Upper lobe of left lung (tissue), 6 donors: ENCODE measurements at regions not wholly inside any gene's neighbourhood (a gene's known extent, or its start where the extent isn't known, plus 50 kb on each side); places are given as distances from the start of the nearest gene placed in this dataset.

Source experiments
- ATAC-seq, 2 donors: fragments of 200-7000 bp; cut with Tn5 transposase; one replicate each; pipeline ENCODE4 v1.9.1; 2022; ENCODE audit warnings: mild to moderate bottlenecking in 2 of 2, moderate library complexity in 2 of 2; ENCODE audit not compliant: low FRiP score in 2 of 2
- DNase-seq, 2 donors: peaks; one replicate each; pipeline ENCODE4 v3.0.0-alpha.2; 2019 to 2020
- H3K27ac ChIP-seq, 4 donors: fragments of 200-600 bp; sonication (generic); one replicate each; pipeline ENCODE4 v1.5.1; 2016 to 2019
- H3K27me3 ChIP-seq, 4 donors: fragments of 200-600 bp; sonication (generic); one replicate each; pipeline ENCODE4 v1.5.1; 2017 to 2019
- H3K36me3 ChIP-seq, 4 donors: fragments of 200-600 bp; sonication (generic); one replicate each; pipeline ENCODE4 v1.5.1; 2016 to 2019
- H3K4me1 ChIP-seq, 4 donors: fragments of 200-600 bp; sonication (generic); one replicate each; pipeline ENCODE4 v1.5.1; 2018 to 2019
- H3K4me3 ChIP-seq, 4 donors: fragments of 200-600 bp; sonication (generic); one replicate each; pipeline ENCODE4 v1.5.1; 2017 to 2019; ENCODE audit warnings: mild to moderate bottlenecking in 2 of 4, moderate library complexity in 1 of 4
- H3K9me3 ChIP-seq, 4 donors: fragments of 200-600 bp; sonication (generic); one replicate each; pipeline ENCODE4 v1.5.1; 2018 to 2019
- EP300 ChIP-seq, 4 donors: sonication (generic); formaldehyde crosslinking; IDR thresholded peaks; one replicate each; pipeline ENCODE4 v1.5.1; 2017; ENCODE audit warnings: antibody characterized with exemption in 4 of 4, control low read depth in 2 of 4
- POLR2A ChIP-seq, 4 donors: fragments of 450-650 bp; IDR thresholded peaks; one replicate each; pipeline ENCODE4 v1.5.1; 2016 to 2017; ENCODE audit warnings: antibody characterized with exemption in 4 of 4, mild to moderate bottlenecking in 2 of 4
- POLR2AphosphoS5 ChIP-seq, 2 donors: sonication (generic); formaldehyde crosslinking; IDR thresholded peaks; one replicate each; pipeline ENCODE4 v1.5.1; 2017; ENCODE audit warnings: antibody characterized with exemption in 2 of 2
- WGBS, 2 donors: methylation state at CpG; one replicate each; pipeline ENCODE4 v1.1.5; 2017 to 2018; 5-methylcytosine and 5-hydroxymethylcytosine counted together
- TF ChIP-seq, protein P1 (sequence below), 6 experiments: fragments of 450-650 bp in 4 of 6; fragments of 200-600 bp in 2 of 6; sonication (generic) in 2 of 6; IDR thresholded peaks; one replicate each; pipeline ENCODE4 v1.5.1; 2016 to 2019; ENCODE audit warnings: antibody characterized with exemption in 6 of 6
- donor health status: DM: no; HTN: no; CAD: no; lungs with moderate emphysema.
- donor health status: DM: no; HTN: yes; CAD: no; lungs with severe emphysema.

- Histone ChIP-seq H3K27me3 (no peaks in the 10 kb centered on the region), H3K36me3 (no peaks in the 10 kb centered on the region), H3K4me3 (no peak overlapping the region), H3K4me1 (no peaks in the 10 kb centered on the region), H3K27ac (no peak overlapping the region), H3K9me3 (no peaks in the 10 kb centered on the region)
- DNase-seq = no peak
- WGBS, 2 donors = 62 to 77% methylated on average over 2 to 3 of the region's 3 CpGs
- no peak for TF ChIP-seq EP300 (IDR thresholded peaks at IDR 0.05)
- TF ChIP-seq POLR2A (IDR thresholded peaks at IDR 0.05) = no peak
- ATAC-seq = no peak
Measured at GRCh38 chr6:43900560-43900915, 130.5 kb downstream of the VEGFA start.

DNA sequence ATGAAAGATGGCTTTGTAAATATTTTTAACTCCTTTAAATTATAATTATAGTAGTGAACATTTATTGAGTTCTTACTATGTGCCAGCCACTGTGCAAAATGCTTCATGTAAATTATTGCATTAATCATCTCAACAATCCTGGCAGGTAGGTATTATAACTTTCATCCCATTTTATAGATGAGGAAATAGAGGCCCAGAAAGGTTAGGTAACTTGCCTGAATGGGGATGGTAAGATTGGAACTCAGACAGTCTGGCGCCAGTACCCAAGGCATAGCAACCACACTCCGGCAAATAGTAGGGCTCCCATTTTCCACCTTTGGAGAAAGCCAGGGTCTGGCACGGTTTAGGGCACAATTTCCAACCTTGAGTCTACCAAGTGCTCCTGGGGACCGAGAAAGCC is 129.8 kb downstream of the VEGFA start:
- 94 to 97% methylated on average over 4 of the region's 4 CpGs for WGBS, 2 donors
- TF ChIP-seq EP300 (IDR thresholded peaks at IDR 0.05) (no peak), POLR2AphosphoS5 (IDR thresholded peaks at IDR 0.05) (no peak), POLR2A (IDR thresholded peaks at IDR 0.05) (no peak)
- TF ChIP-seq, protein P1, sequence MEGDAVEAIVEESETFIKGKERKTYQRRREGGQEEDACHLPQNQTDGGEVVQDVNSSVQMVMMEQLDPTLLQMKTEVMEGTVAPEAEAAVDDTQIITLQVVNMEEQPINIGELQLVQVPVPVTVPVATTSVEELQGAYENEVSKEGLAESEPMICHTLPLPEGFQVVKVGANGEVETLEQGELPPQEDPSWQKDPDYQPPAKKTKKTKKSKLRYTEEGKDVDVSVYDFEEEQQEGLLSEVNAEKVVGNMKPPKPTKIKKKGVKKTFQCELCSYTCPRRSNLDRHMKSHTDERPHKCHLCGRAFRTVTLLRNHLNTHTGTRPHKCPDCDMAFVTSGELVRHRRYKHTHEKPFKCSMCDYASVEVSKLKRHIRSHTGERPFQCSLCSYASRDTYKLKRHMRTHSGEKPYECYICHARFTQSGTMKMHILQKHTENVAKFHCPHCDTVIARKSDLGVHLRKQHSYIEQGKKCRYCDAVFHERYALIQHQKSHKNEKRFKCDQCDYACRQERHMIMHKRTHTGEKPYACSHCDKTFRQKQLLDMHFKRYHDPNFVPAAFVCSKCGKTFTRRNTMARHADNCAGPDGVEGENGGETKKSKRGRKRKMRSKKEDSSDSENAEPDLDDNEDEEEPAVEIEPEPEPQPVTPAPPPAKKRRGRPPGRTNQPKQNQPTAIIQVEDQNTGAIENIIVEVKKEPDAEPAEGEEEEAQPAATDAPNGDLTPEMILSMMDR (IDR thresholded peaks at IDR 0.05) = no peak
- no peak for DNase-seq
- Histone ChIP-seq H3K36me3 (no peaks in the 10 kb centered on the region), H3K9me3 (no peaks in the 10 kb centered on the region), H3K27me3 (no peaks in the 10 kb centered on the region), H3K4me1 (no peaks in the 10 kb centered on the region), H3K27ac (no peak overlapping the region), H3K4me3 (no peak overlapping the region)
- ATAC-seq = no peak

- WGBS, 2 donors = 94 to 100% methylated on average over 3 to 4 of the region's 4 CpGs
Measured at GRCh38 chr6:43898358-43899131, 128.5 kb downstream of the VEGFA start.

GRCh38 chr6:43897571-43898302 is 127.7 kb downstream of the VEGFA start:
- TF ChIP-seq POLR2A (IDR thresholded peaks at IDR 0.05) = no peak
- TF ChIP-seq EP300 (IDR thresholded peaks at IDR 0.05) = no peak
- TF ChIP-seq, protein P1 (IDR thresholded peaks at IDR 0.05) = no peak
- no peak for TF ChIP-seq POLR2AphosphoS5 (IDR thresholded peaks at IDR 0.05)

More at GRCh38 chr6:43898358-43899131, 128.5 kb downstream of the VEGFA start:
- no peaks in the 10 kb centered on the region for H3K9me3 ChIP-seq
- ATAC-seq (no peak), DNase-seq (no peak)
- TF ChIP-seq POLR2AphosphoS5 (IDR thresholded peaks at IDR 0.05) (no peak), EP300 (IDR thresholded peaks at IDR 0.05) (no peak), POLR2A (IDR thresholded peaks at IDR 0.05) (no peak)
- TF ChIP-seq, protein P1 (IDR thresholded peaks at IDR 0.05) = no peak
- no peaks in the 10 kb centered on the region for H3K4me1 ChIP-seq
- no peaks in the 10 kb centered on the region for H3K36me3 ChIP-seq
- H3K4me3 ChIP-seq = no peak overlapping the region
- no peak overlapping the region for H3K27ac ChIP-seq
- H3K27me3 ChIP-seq = no peaks in the 10 kb centered on the region

DNA sequence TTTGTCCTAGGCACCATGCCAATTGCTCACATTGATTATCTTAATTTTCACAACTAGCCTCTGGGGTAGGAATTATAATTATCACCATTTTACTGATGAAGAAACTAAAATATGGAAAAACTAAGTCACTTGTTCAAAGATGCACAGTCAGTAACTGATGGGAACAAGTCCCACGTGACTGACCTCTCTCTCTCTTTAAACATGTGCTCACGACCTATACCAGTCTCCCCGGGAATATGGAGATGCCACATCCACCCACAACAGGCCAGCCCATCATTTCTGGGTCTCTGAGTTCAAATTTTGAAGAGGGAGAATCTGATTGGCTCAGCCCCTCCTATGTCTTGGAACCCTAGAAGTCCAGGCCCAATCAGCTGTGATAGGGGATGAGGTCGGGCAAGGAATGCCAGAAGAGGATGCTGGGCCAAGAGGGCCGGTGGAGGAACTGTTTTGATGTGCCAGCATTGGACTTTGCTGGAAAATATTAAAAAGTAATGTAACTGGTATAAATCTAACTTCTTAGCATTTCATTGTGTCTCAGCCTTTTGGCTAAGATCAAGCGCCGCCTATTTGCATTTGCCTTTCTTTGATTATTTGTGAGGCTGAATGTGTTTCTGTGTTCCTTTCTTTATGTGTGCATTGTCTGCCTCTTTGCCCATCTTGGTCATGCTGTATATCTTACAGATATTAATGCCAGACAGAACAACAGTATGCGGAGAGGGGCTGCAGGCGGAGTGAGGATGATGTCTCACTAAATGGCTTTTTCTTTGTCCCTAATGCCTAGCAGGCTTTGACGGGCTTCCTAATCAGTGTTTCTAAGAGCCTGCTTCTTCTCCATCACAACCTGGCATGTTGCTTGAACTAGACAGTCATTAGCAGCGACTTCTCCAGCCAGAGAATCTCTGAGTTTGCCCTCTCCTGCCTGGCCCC is 126.6 kb downstream of the VEGFA start:
- H3K27me3 ChIP-seq = no peaks in the 10 kb centered on the region
- TF ChIP-seq, protein P1 (IDR thresholded peaks at IDR 0.05) = no peak
- TF ChIP-seq POLR2A (IDR thresholded peaks at IDR 0.05) (no peak), EP300 (IDR thresholded peaks at IDR 0.05) (no peak), POLR2AphosphoS5 (IDR thresholded peaks at IDR 0.05) (no peak)
- no peaks in the 10 kb centered on the region for H3K9me3 ChIP-seq
- DNase-seq (no peak), ATAC-seq (no peak)
- H3K4me3 ChIP-seq = no peak overlapping the region
- H3K4me1 ChIP-seq = no peaks in the 10 kb centered on the region
- 76 to 81% methylated on average over 11 of the region's 11 CpGs for WGBS, 2 donors
- no peaks in the 10 kb centered on the region for H3K36me3 ChIP-seq
- no peak overlapping the region for H3K27ac ChIP-seq

More at GRCh38 chr6:43897571-43898302, 127.7 kb downstream of the VEGFA start:
- Histone ChIP-seq H3K9me3 (no peaks in the 10 kb centered on the region), H3K4me1 (no peaks in the 10 kb centered on the region), H3K27me3 (no peaks in the 10 kb centered on the region), H3K4me3 (no peak overlapping the region), H3K27ac (no peak overlapping the region), H3K36me3 (no peaks in the 10 kb centered on the region)
- no peak for DNase-seq
- WGBS, 2 donors = 89 to 100% methylated on average over 2 of the region's 2 CpGs
- ATAC-seq = no peak
